ENCODE measurements at regions not wholly inside any gene's neighbourhood (a gene's known extent, or its start where the extent isn't known, plus 50 kb on each side); places are given as distances from the start of the nearest gene placed in this dataset.

- TF ChIP-seq POLR2A (IDR thresholded peaks at IDR 0.05; ENCODE audit: low read depth, low read length) = no peak
- no peak for TF ChIP-seq TAF1 (IDR thresholded peaks at IDR 0.05; ENCODE audit: low read depth, low read length)
- no peak for TF ChIP-seq POLR2AphosphoS5 (IDR thresholded peaks at IDR 0.05; ENCODE audit: low read depth, low read length)
- no peak for TF ChIP-seq PAX5 (IDR thresholded peaks at IDR 0.05; ENCODE audit: insufficient read depth, low read length, severe bottlenecking)
- TF ChIP-seq SPI1 (IDR thresholded peaks at IDR 0.05; ENCODE audit: low read depth, low read length) = no peak
- TF ChIP-seq POU2F2 (IDR thresholded peaks at IDR 0.05; ENCODE audit: low read depth, low read length) = no peak
Measured at GRCh38 chr2:8312221-8312620, 369.6 kb upstream of the ID2 start.

Data from GM12891 (cell line).